Adrenal gland (tissue), 9 donors: ENCODE measurements at regions not wholly inside any gene's neighbourhood (a gene's known extent, or its start where the extent isn't known, plus 50 kb on each side); places are given as distances from the start of the nearest gene placed in this dataset.

Experiments used
- DNase-seq, 7 donors: peaks; one replicate each; pipeline ENCODE4 v3.0.0-alpha.2; 2019 to 2020
- H3K27ac ChIP-seq, 5 donors: fragments of 200-600 bp; sonication (generic) in 4 of 5; 1 replicate in 3 of 5; 2 replicates in 2 of 5; pipeline versions ENCODE4 v1.5.1 to v1.8.0; 2016 to 2020; ENCODE audit warnings: mild to moderate bottlenecking in 1 of 5
- H3K27me3 ChIP-seq: fragments of 200-600 bp; 2 replicates; pipeline ENCODE4 v1.8.0; 2021
- H3K36me3 ChIP-seq, 2 donors: fragments of 200-600 bp; replicated peaks in 1 of 2; 1 replicate in 1 of 2; 2 replicates in 1 of 2; pipeline versions ENCODE4 v1.5.1 to v1.8.0; 2018 to 2022
- H3K4me1 ChIP-seq, 2 donors: fragments of 200-600 bp; replicated peaks in 1 of 2; 1 replicate in 1 of 2; 2 replicates in 1 of 2; pipeline versions ENCODE4 v1.5.1 to v1.8.0; 2018 to 2021
- H3K4me3 ChIP-seq, 4 donors: fragments of 200-600 bp; sonication (generic) in 3 of 4; one replicate each; pipeline ENCODE4 v1.5.1; 2016 to 2018
- H3K9me3 ChIP-seq, 3 donors: fragments of 200-600 bp; sonication (generic) in 1 of 3; replicated peaks in 1 of 3; 1 replicate in 2 of 3; 2 replicates in 1 of 3; pipeline versions ENCODE4 v1.5.1 to v1.8.0; 2016 to 2021
- POLR2A ChIP-seq, 2 donors: fragments of 450-650 bp; IDR thresholded peaks; one replicate each; pipeline ENCODE4 v1.6.1; 2017; ENCODE audit warnings: antibody characterized with exemption in 2 of 2, mild to moderate bottlenecking in 2 of 2, moderate library complexity in 1 of 2
- WGBS, 4 donors: extraction: QIAGEN DNeasy Blood & Tissue Kit in 2 of 4; methylation state at CpG; one replicate each; pipeline versions ENCODE4 v1.1.5 to v1.1.7; 2013 to 2017; 5-methylcytosine and 5-hydroxymethylcytosine counted together
- intact Hi-C, 2 donors: fragments of 100-400 bp; cut with DNase I; formaldehyde crosslinking; loops; one replicate each; pipeline versions ENCODE4 v1.14.1 to v1.15.0; 2022 to 2023
- TF ChIP-seq, protein P1 (sequence below), 6 experiments: fragments of 450-650 bp in 4 of 6; fragments of 200-600 bp in 2 of 6; sonication (generic) in 1 of 6; IDR thresholded peaks; 1 replicate in 5 of 6; 2 replicates in 1 of 6; pipeline versions ENCODE4 v1.5.1 to v1.8.0; 2016 to 2021; ENCODE audit warnings: antibody characterized with exemption in 6 of 6, mild to moderate bottlenecking in 2 of 6, moderate library complexity in 1 of 6
- donor health status: healthy with polysubstance abuse.
- donor health status: Bipolar disorder and iron deficiency.
- donor health status: DM: yes; HTN: yes; CAD: no.
- donor health status: DM: no; HTN: no; CAD: no.
- donor health status: DM: no; HTN: no; CAD: no.

- no peak for DNase-seq
- intact Hi-C loops = no loop called here
- WGBS, 4 donors = 83 to 92% (median 87%) methylated on average over 3 of the region's 3 CpGs
Measured at GRCh38 chr7:138307633-138308032, 152.4 kb upstream of the TRIM24 start.

GRCh38 chr7:138308136-138308535 lies 151.9 kb upstream of the TRIM24 start:
- no peak for DNase-seq
- Histone ChIP-seq H3K36me3 (no peaks in the 10 kb centered on the region), H3K27ac (no peak overlapping the region), H3K4me3 (no peak overlapping the region), H3K27me3 (no peaks in the 10 kb centered on the region), H3K9me3 (no peaks in the 10 kb centered on the region), H3K4me1 (no peaks in the 10 kb centered on the region)
- intact Hi-C loops = no loop called here
- no peak for TF ChIP-seq POLR2A (IDR thresholded peaks at IDR 0.05)
- TF ChIP-seq, protein P1, sequence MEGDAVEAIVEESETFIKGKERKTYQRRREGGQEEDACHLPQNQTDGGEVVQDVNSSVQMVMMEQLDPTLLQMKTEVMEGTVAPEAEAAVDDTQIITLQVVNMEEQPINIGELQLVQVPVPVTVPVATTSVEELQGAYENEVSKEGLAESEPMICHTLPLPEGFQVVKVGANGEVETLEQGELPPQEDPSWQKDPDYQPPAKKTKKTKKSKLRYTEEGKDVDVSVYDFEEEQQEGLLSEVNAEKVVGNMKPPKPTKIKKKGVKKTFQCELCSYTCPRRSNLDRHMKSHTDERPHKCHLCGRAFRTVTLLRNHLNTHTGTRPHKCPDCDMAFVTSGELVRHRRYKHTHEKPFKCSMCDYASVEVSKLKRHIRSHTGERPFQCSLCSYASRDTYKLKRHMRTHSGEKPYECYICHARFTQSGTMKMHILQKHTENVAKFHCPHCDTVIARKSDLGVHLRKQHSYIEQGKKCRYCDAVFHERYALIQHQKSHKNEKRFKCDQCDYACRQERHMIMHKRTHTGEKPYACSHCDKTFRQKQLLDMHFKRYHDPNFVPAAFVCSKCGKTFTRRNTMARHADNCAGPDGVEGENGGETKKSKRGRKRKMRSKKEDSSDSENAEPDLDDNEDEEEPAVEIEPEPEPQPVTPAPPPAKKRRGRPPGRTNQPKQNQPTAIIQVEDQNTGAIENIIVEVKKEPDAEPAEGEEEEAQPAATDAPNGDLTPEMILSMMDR (IDR thresholded peaks at IDR 0.05) = no peak
- WGBS, 4 donors = 83 to 90% (median 86%) methylated on average over 1 of the region's 1 CpG

More at GRCh38 chr7:138307633-138308032, 152.4 kb upstream of the TRIM24 start:
- Histone ChIP-seq H3K9me3 (no peaks in the 10 kb centered on the region), H3K27me3 (no peaks in the 10 kb centered on the region), H3K4me1 (no peaks in the 10 kb centered on the region), H3K27ac (no peak overlapping the region), H3K4me3 (no peak overlapping the region), H3K36me3 (no peaks in the 10 kb centered on the region)
- TF ChIP-seq, protein P1 (IDR thresholded peaks at IDR 0.05) = no peak
- no peak for TF ChIP-seq POLR2A (IDR thresholded peaks at IDR 0.05)

- H3K9me3 ChIP-seq = no peaks in the 10 kb centered on the region
- peaks cover 2 to 7% of the 10 kb centered on the region in 2 donors for H3K4me1 ChIP-seq
- H3K36me3 ChIP-seq = no peaks in the 10 kb centered on the region
- DNase-seq = no peak
- intact Hi-C loops = no loop called here
- H3K27me3 ChIP-seq = no peaks in the 10 kb centered on the region
- H3K4me3 ChIP-seq = no peak overlapping the region
- WGBS, 4 donors = 81 to 94% (median 86%) methylated on average over 2 of the region's 2 CpGs
- H3K27ac ChIP-seq = no peak overlapping the region
- TF ChIP-seq, protein P1 (IDR thresholded peaks at IDR 0.05) = no peak
- TF ChIP-seq POLR2A (IDR thresholded peaks at IDR 0.05) = no peak
Measured at GRCh38 chr7:138309186-138309585, 150.9 kb upstream of the TRIM24 start.

DNA sequence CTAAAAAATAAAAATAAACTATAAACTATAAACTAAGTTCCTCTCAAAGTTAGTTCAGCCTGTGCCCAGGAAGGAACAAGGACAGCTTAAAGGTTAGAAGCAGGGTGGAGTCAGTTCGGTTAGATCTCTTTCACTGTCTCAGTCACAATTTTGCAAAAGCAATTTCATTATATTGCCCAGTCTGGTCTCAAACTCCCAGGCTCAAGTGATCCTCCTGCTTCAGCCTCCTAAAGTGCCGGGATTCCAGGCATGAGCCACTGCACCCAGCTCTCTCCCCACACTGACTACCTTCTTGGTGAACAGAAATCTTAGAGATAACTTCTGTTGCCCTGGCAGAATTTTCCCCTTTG lies 146.3 kb upstream of the TRIM24 start:
- no peaks in the 10 kb centered on the region for H3K9me3 ChIP-seq
- 26 to 59% (median 45%) methylated on average over 2 of the region's 2 CpGs for WGBS, 4 donors
- DNase-seq = peak in 1 of 7 donors; percentile 27

DNA sequence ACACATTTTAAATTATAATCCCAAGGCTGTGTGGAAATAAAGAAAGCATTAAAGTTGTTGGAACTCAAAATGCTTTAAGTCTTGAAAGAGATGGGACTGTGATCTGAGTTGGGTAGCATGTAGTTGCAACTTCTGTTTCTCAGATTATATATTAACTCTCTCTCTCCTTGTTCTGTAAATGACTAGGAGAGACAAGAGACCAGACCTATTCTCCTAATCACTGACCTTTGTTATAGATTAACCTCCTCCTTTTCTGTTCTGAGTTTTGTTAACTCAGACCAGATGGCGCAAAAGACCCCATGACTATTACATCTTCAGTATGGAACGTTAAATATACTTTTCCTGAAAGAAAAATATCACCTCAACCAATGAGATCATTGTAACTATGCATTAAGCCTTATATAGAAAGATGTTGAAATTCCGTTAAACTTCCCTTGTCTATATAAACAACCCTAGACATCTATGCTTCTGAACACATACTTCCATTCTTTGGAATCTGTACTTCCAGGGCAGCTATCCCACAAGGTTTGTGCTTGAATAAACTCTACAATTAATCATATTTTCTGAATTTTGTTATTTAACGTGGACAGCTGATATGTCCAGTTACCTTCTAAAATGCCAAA lies 143.5 kb upstream of the TRIM24 start:
- Histone ChIP-seq H3K36me3 (no peaks in the 10 kb centered on the region), H3K27ac (no peak overlapping the region), H3K4me1 (peaks cover 7 to 8% of the 10 kb centered on the region in 2 donors), H3K4me3 (no peak overlapping the region), H3K27me3 (no peaks in the 10 kb centered on the region), H3K9me3 (no peaks in the 10 kb centered on the region)
- intact Hi-C loops = no loop called here
- WGBS, 4 donors = 73 to 84% (median 77%) methylated on average over 4 of the region's 4 CpGs
- TF ChIP-seq, protein P1 (IDR thresholded peaks at IDR 0.05) = no peak
- no peak for TF ChIP-seq POLR2A (IDR thresholded peaks at IDR 0.05)
- DNase-seq = no peak

More for the DNA sequence above, 146.3 kb upstream of the TRIM24 start:
- no peak for TF ChIP-seq POLR2A (IDR thresholded peaks at IDR 0.05)
- intact Hi-C loops = no loop called here
- H3K27me3 ChIP-seq = no peaks in the 10 kb centered on the region
- no peak overlapping the region for H3K4me3 ChIP-seq
- H3K27ac ChIP-seq = peak overlapping the region in 3 of 5 donors; percentile 21 to 62 (median 24)
- peaks cover 7 to 8% of the 10 kb centered on the region in 2 donors for H3K4me1 ChIP-seq
- H3K36me3 ChIP-seq = no peaks in the 10 kb centered on the region
